NCI-H526 treated with DMSO at 0.1 percent for 48 hours (cell line): ENCODE measurements at regions not wholly inside any gene's neighbourhood (a gene's known extent, or its start where the extent isn't known, plus 50 kb on each side); places are given as distances from the start of the nearest gene placed in this dataset.

Experiments used
- DNase-seq: peaks from one replicate; lab custom pipeline; 2025; lab: John Stamatoyannopoulos, UW

- no peak for DNase-seq
Observed at GRCh38 chr12:107277855-107278254, 184.5 kb upstream of the CRY1 start.

- no peak for DNase-seq
Observed at GRCh38 chr12:107282628-107283027, 189.3 kb upstream of the CRY1 start.

- no peak for DNase-seq
Observed at GRCh38 chr12:107283652-107284051, 190.3 kb upstream of the CRY1 start.

- DNase-seq = no peak
Observed at GRCh38 chr12:107284692-107285091, 191.3 kb upstream of the CRY1 start.

- DNase-seq = no peak
Observed at GRCh38 chr12:107287436-107288413, 194.4 kb upstream of the CRY1 start.

- DNase-seq = no peak
Observed at GRCh38 chr12:107288414-107289127, 195.2 kb upstream of the CRY1 start.

GRCh38 chr12:107291018-107291417 lies 197.7 kb upstream of the CRY1 start:
- DNase-seq = no peak

GRCh38 chr12:107296681-107297089 lies 203.3 kb upstream of the CRY1 start:
- DNase-seq = no peak

GRCh38 chr12:107302649-107303341 lies 209.4 kb upstream of the CRY1 start:
- no peak for DNase-seq

GRCh38 chr12:107304588-107305532 lies 211.5 kb upstream of the CRY1 start:
- no peak for DNase-seq

- no peak for DNase-seq
Observed at GRCh38 chr12:107306141-107306659, 212.9 kb upstream of the CRY1 start.

- DNase-seq = no peak
Observed at GRCh38 chr12:107308310-107308709, 215.0 kb upstream of the CRY1 start.

- no peak for DNase-seq
Observed at GRCh38 chr12:107309020-107309419, 215.7 kb upstream of the CRY1 start.

GRCh38 chr12:107310621-107311020 lies 217.3 kb upstream of the CRY1 start:
- no peak for DNase-seq

GRCh38 chr12:107311682-107312081 lies 218.3 kb upstream of the CRY1 start:
- DNase-seq = no peak

GRCh38 chr12:107317751-107318555 lies 224.6 kb upstream of the CRY1 start:
- peak; percentile 58 for DNase-seq

- DNase-seq = no peak
Observed at GRCh38 chr12:107318556-107318805, 225.1 kb upstream of the CRY1 start.

GRCh38 chr12:107318806-107319532 lies 225.6 kb upstream of the CRY1 start:
- DNase-seq = peak; percentile 5

- no peak for DNase-seq
Observed at GRCh38 chr12:107319533-107320032, 226.2 kb upstream of the CRY1 start.
